Glutamatergic neuron (in vitro differentiated cells): ENCODE measurements at regions not wholly inside any gene's neighbourhood (a gene's known extent, or its start where the extent isn't known, plus 50 kb on each side); places are given as distances from the start of the nearest gene placed in this dataset.

Source experiments
- DNase-seq: peaks from one replicate; pipeline ENCODE4 v3.0.0; 2022
- H3K27ac Mint-ChIP-seq: one replicate; pipeline ENCODE4 v1.8.0; 2020; ENCODE audit warnings: mild to moderate bottlenecking, mixed read lengths, inconsistent platforms; ENCODE audit not compliant: unreplicated experiment
- H3K27me3 Mint-ChIP-seq: one replicate; pipeline ENCODE4 v1.8.0; 2020; ENCODE audit warnings: mild to moderate bottlenecking, moderate library complexity, mixed read lengths, inconsistent platforms; ENCODE audit not compliant: unreplicated experiment
- H3K36me3 Mint-ChIP-seq: one replicate; pipeline ENCODE4 v1.8.0; 2020; ENCODE audit warnings: mild to moderate bottlenecking, mixed read lengths, inconsistent platforms; ENCODE audit not compliant: unreplicated experiment
- H3K4me1 Mint-ChIP-seq: one replicate; pipeline ENCODE4 v1.8.0; 2020; ENCODE audit warnings: mild to moderate bottlenecking, low read depth, mixed read lengths, inconsistent platforms; ENCODE audit not compliant: unreplicated experiment
- H3K4me3 Mint-ChIP-seq: one replicate; pipeline ENCODE4 v1.8.0; 2020; ENCODE audit warnings: mild to moderate bottlenecking, mixed read lengths, inconsistent platforms; ENCODE audit not compliant: unreplicated experiment
- H3K9me3 Mint-ChIP-seq: one replicate; pipeline ENCODE4 v1.8.0; 2020; ENCODE audit warnings: mild to moderate bottlenecking, moderate library complexity, mixed read lengths, inconsistent platforms; ENCODE audit not compliant: unreplicated experiment
- TF ChIP-seq, protein P1 (sequence below): fragments of 200-600 bp; sonication (generic); IDR thresholded peaks from one replicate; pipeline ENCODE4 v1.5.0; 2021; ENCODE audit not compliant: partially characterized antibody, unreplicated experiment

DNA sequence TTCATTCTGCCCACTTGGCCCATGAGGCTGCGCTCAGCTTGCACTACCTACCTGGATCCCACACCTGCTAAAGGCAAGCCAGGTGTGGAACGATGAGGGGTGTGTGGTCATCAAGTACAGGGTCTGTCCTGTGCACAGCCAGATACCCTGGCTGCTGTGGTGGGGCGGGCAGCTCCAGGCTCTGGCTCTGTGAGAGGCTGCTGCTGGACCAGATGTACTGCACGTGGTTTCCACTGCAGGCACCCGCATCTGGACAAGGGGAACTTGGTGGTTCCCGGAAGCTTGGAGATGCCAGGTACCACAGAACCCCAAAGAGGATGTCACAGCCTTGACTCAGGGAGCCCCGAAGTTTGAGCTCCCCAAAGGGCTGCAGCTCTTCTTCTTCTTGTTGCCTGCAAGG, 68.1 kb upstream of the ZNF804A start:
- DNase-seq = no peak
- Mint-ChIP-seq H3K9me3 (peaks cover 9% of the 10 kb centered on the region), H3K27me3 (no peaks in the 10 kb centered on the region), H3K27ac (no peak overlapping the region), H3K36me3 (peaks cover 4% of the 10 kb centered on the region), H3K4me3 (no peak overlapping the region), H3K4me1 (no peaks in the 10 kb centered on the region)
- TF ChIP-seq, protein P1, sequence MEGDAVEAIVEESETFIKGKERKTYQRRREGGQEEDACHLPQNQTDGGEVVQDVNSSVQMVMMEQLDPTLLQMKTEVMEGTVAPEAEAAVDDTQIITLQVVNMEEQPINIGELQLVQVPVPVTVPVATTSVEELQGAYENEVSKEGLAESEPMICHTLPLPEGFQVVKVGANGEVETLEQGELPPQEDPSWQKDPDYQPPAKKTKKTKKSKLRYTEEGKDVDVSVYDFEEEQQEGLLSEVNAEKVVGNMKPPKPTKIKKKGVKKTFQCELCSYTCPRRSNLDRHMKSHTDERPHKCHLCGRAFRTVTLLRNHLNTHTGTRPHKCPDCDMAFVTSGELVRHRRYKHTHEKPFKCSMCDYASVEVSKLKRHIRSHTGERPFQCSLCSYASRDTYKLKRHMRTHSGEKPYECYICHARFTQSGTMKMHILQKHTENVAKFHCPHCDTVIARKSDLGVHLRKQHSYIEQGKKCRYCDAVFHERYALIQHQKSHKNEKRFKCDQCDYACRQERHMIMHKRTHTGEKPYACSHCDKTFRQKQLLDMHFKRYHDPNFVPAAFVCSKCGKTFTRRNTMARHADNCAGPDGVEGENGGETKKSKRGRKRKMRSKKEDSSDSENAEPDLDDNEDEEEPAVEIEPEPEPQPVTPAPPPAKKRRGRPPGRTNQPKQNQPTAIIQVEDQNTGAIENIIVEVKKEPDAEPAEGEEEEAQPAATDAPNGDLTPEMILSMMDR = no peak

DNA sequence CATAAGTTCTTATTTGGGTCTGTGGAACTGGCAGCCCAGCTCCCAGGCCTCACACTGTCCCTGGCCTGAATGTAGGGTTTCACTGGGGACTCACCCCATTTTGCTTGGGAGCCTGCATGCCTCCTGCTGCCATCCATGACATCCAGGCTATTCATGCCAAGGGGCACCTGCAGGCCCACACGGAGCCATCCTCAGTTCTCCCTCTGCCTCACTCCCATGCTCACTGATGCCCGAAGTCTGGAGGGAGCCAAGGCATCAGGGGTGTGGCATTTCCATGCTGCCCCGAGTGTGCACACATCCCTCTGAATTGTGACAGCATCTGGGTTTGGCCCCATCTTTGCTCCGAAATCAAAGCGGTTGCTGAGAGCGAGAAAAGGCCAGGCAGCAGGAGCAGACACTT, 67.4 kb upstream of the ZNF804A start:
- H3K36me3 Mint-ChIP-seq = peaks cover 4% of the 10 kb centered on the region
- TF ChIP-seq, protein P1 = no peak

DNA sequence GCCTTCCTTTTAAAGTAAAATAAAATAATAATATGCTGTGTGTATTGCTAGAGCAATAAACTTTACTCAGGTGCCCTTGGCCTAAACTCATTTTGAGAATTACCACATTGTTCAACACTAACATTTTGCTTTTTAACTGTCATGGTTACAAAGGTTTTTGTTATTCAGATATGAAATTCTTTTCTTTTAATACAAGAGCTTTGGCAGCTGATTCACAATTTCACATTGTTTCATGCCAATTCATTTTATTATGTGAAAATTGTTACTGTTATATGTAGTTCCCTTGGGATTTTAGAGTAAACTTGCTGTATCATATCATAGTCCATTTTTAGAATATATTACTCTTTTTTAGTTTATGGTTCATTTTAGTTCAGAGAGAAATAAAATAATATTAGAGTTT, 65.8 kb upstream of the ZNF804A start:
- no peaks in the 10 kb centered on the region for H3K27me3 Mint-ChIP-seq
- no peak overlapping the region for H3K4me3 Mint-ChIP-seq
- H3K4me1 Mint-ChIP-seq = no peaks in the 10 kb centered on the region
- peaks cover 7% of the 10 kb centered on the region for H3K9me3 Mint-ChIP-seq
- H3K36me3 Mint-ChIP-seq = peaks cover 1% of the 10 kb centered on the region
- no peak overlapping the region for H3K27ac Mint-ChIP-seq
- TF ChIP-seq, protein P1 = no peak
- no peak for DNase-seq

More for the DNA sequence above, 67.4 kb upstream of the ZNF804A start:
- Mint-ChIP-seq H3K27me3 (no peaks in the 10 kb centered on the region), H3K4me1 (no peaks in the 10 kb centered on the region), H3K4me3 (no peak overlapping the region), H3K27ac (no peak overlapping the region), H3K9me3 (peaks cover 9% of the 10 kb centered on the region)
- no peak for DNase-seq

DNA sequence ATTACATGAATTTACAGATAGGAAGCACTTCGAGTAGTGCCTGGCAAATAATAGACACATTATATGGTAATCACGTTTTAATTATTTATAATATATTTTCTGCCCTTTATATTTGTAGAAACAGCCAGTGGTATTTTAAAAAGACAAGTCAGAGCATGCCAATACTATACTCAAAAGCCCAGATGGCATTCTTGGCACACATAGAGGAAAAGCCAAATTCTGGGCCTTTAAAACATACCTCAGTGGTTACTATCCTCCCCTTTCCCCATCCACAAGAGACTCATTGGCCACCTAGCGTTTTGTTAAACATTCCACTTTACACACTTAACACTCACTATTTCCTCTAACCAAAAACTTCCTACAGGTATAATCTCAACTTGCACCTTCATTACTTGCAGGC, 63.3 kb upstream of the ZNF804A start:
- H3K9me3 Mint-ChIP-seq = no peaks in the 10 kb centered on the region
- DNase-seq = no peak
- no peaks in the 10 kb centered on the region for H3K4me1 Mint-ChIP-seq
- H3K36me3 Mint-ChIP-seq = no peaks in the 10 kb centered on the region
- peaks cover under 1% of the 10 kb centered on the region for H3K27me3 Mint-ChIP-seq
- TF ChIP-seq, protein P1 = no peak
- no peak overlapping the region for H3K27ac Mint-ChIP-seq
- H3K4me3 Mint-ChIP-seq = no peak overlapping the region

DNA sequence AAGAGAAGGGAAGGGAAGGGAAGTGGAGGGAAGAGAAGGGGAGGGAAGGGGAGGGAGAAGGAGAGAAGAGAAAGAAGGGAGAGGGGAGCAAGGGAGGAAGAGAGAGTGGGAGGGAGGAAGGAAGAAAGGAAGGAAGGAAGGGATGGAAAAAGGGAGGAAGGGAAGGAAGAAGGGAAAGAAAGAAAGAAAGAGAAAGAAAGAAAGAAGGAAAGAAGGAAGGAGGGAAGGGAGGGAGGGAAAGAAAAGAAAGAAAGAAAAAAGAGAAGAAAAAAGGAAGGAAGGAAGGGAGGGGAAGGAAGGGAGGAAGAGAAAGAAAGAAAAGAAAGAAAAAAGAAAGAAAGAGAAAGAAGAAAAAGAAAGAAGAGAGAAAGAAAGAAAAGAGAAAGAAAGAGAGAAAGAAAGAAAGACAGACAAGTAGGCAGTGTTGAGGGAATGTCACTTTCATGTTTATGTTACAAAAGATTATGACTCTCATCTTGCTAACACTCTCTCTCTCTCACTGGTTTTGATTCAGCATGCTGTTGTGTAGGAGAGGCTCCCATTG, 58.0 kb upstream of the ZNF804A start:
- H3K9me3 Mint-ChIP-seq = no peaks in the 10 kb centered on the region

More for the DNA sequence above, 58.0 kb upstream of the ZNF804A start:
- Mint-ChIP-seq H3K4me1 (no peaks in the 10 kb centered on the region), H3K36me3 (no peaks in the 10 kb centered on the region), H3K27ac (no peak overlapping the region), H3K27me3 (peaks cover 2% of the 10 kb centered on the region), H3K4me3 (no peak overlapping the region)
- no peak for DNase-seq
- TF ChIP-seq, protein P1 = no peak
